Type B pancreatic cell (in vitro differentiated cells): ENCODE measurements at regions not wholly inside any gene's neighbourhood (a gene's known extent, or its start where the extent isn't known, plus 50 kb on each side); places are given as distances from the start of the nearest gene placed in this dataset.
"Not testable (repeated sequence)": the region's sequence is repeated elsewhere in the genome, so short reads cannot be mapped to it uniquely, and the experiment has no call there.

Source experiments
- DNase-seq: peaks from one replicate; pipeline ENCODE4 v3.0.0; 2021; ENCODE audit warnings: mixed read lengths; ENCODE audit not compliant: unreplicated experiment; ENCODE audit errors: extremely low spot score
- H3K27ac Mint-ChIP-seq: 2 replicates; pipeline ENCODE4 v1.8.0; 2021; ENCODE audit warnings: mild to moderate bottlenecking, mixed read lengths
- H3K27me3 Mint-ChIP-seq: 2 replicates; pipeline ENCODE4 v1.8.0; 2021; ENCODE audit warnings: mixed read lengths
- H3K36me3 Mint-ChIP-seq: 2 replicates; pipeline ENCODE4 v1.8.0; 2021; ENCODE audit warnings: mixed read lengths
- H3K4me1 Mint-ChIP-seq: one replicate; pipeline ENCODE4 v1.8.0; 2021; ENCODE audit warnings: mixed read lengths; ENCODE audit not compliant: unreplicated experiment
- H3K4me3 Mint-ChIP-seq: 2 replicates; pipeline ENCODE4 v1.8.0; 2021; ENCODE audit warnings: mild to moderate bottlenecking, mixed read lengths
- H3K9me3 Mint-ChIP-seq: 2 replicates; pipeline ENCODE4 v1.8.0; 2021; ENCODE audit warnings: mixed read lengths
- TF ChIP-seq, protein P1 (sequence below): fragments of 200-600 bp; sonication (generic); conservative IDR thresholded peaks from 2 replicates; pipeline ENCODE4 v1.5.0; 2021; ENCODE audit warnings: antibody characterized with exemption, mild to moderate bottlenecking

GRCh38 chr22:23419931-23420330 lies 160.2 kb downstream of the IGLL1 start:
- H3K4me1 Mint-ChIP-seq = peaks cover 23% of the 10 kb centered on the region
- H3K4me3 Mint-ChIP-seq = no peak overlapping the region
- no peaks in the 10 kb centered on the region for H3K9me3 Mint-ChIP-seq
- H3K27ac Mint-ChIP-seq = no peak overlapping the region
- TF ChIP-seq, protein P1, sequence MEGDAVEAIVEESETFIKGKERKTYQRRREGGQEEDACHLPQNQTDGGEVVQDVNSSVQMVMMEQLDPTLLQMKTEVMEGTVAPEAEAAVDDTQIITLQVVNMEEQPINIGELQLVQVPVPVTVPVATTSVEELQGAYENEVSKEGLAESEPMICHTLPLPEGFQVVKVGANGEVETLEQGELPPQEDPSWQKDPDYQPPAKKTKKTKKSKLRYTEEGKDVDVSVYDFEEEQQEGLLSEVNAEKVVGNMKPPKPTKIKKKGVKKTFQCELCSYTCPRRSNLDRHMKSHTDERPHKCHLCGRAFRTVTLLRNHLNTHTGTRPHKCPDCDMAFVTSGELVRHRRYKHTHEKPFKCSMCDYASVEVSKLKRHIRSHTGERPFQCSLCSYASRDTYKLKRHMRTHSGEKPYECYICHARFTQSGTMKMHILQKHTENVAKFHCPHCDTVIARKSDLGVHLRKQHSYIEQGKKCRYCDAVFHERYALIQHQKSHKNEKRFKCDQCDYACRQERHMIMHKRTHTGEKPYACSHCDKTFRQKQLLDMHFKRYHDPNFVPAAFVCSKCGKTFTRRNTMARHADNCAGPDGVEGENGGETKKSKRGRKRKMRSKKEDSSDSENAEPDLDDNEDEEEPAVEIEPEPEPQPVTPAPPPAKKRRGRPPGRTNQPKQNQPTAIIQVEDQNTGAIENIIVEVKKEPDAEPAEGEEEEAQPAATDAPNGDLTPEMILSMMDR = no peak
- no peaks in the 10 kb centered on the region for H3K36me3 Mint-ChIP-seq
- no peaks in the 10 kb centered on the region for H3K27me3 Mint-ChIP-seq
- peak; percentile 11 for DNase-seq

- H3K4me3 Mint-ChIP-seq = no peak overlapping the region
- no peak overlapping the region for H3K27ac Mint-ChIP-seq
- H3K9me3 Mint-ChIP-seq = no peaks in the 10 kb centered on the region
- TF ChIP-seq, protein P1 = no peak
- H3K36me3 Mint-ChIP-seq = no peaks in the 10 kb centered on the region
- H3K27me3 Mint-ChIP-seq = no peaks in the 10 kb centered on the region
- peaks cover 21% of the 10 kb centered on the region for H3K4me1 Mint-ChIP-seq
- DNase-seq = no peak
Measured at GRCh38 chr22:23419171-23419570, 160.9 kb downstream of the IGLL1 start.

DNA sequence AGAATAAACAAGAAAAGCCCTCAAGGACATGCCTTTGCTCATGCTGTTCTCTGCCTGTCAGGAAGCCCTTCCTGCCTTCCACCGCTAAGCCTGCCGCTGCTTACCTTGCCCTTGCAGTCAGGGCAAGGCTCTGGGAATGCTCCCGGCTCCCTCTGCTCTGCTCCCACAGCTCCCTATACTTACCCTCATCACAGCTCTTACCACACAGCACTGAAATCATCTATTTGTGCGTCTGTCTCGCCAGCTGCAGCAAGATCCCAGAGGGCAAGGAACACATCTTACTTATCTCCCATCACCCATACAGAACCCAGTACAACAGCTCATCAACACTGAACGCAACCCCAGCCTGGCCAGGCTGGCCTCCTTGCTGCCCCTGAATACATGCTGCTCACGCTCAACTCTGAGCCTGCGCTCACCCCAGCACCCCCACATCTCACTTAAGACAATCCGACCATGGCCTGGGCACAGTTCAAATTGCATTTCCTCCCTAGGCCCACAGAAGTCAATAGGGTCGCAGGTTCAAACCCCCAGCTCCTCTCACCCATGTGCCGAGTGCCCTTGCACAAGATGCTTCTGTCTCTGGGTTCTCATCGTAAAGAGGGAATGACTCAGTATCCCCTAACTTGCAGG lies 161.8 kb downstream of the IGLL1 start:
- Mint-ChIP-seq H3K4me1 (peaks cover 26% of the 10 kb centered on the region), H3K36me3 (no peaks in the 10 kb centered on the region), H3K27me3 (no peaks in the 10 kb centered on the region), H3K9me3 (no peaks in the 10 kb centered on the region), H3K27ac (no peak overlapping the region), H3K4me3 (no peak overlapping the region)
- peak; percentile 16 for DNase-seq
- TF ChIP-seq, protein P1 = no peak

GRCh38 chr22:23417327-23417726 lies 162.8 kb downstream of the IGLL1 start:
- H3K9me3 Mint-ChIP-seq, H3K27ac Mint-ChIP-seq, H3K36me3 Mint-ChIP-seq, H3K4me3 Mint-ChIP-seq, H3K27me3 Mint-ChIP-seq, DNase-seq: not testable (repeated sequence)
- H3K4me1 Mint-ChIP-seq = peaks cover 33% of the 10 kb centered on the region

DNA sequence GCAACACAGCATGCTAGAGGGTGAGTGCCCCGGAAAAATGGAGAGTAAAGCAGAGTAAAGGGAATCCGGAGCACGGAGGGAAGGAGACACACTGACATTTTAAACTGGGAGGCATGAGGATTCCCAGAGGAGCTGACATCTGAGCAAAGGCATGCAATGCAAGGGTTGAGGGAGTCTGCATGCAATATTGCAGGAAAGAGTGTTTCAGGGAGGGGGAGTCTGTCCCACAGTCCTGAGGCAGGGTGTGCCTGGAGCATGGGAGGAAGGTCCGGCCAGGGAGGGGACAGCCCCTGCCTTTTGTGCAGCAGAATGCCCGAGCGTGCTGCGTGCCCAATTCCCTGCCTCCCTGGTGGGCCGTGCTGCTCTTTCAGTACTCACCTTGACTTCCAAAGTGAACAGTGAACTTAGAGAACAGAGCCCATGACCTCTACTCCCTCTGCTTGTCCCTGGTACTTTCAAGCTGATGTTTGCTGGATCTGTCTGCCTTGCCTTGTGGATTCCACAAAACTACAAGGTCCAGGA lies 163.9 kb downstream of the IGLL1 start:
- H3K9me3 Mint-ChIP-seq, H3K27ac Mint-ChIP-seq, H3K4me3 Mint-ChIP-seq, H3K27me3 Mint-ChIP-seq, H3K36me3 Mint-ChIP-seq: not testable (repeated sequence)
- peaks cover 40% of the 10 kb centered on the region for H3K4me1 Mint-ChIP-seq
- DNase-seq = peak; percentile 34

- Mint-ChIP-seq H3K27ac (no peak overlapping the region), H3K9me3 (no peaks in the 10 kb centered on the region), H3K4me1 (peaks cover 40% of the 10 kb centered on the region), H3K4me3 (no peak overlapping the region), H3K27me3 (no peaks in the 10 kb centered on the region), H3K36me3 (no peaks in the 10 kb centered on the region)
- peak; percentile 50 for DNase-seq
- TF ChIP-seq, protein P1 = no peak
Measured at GRCh38 chr22:23415490-23415851, 164.6 kb downstream of the IGLL1 start.
